B cell (primary cell): ENCODE measurements at regions not wholly inside any gene's neighbourhood (a gene's known extent, or its start where the extent isn't known, plus 50 kb on each side); places are given as distances from the start of the nearest gene placed in this dataset.

Experiments used
- ATAC-seq: fragments of 200-7000 bp; cut with Tn5 transposase; one replicate; pipeline ENCODE4 v1.10.0; 2021; ENCODE audit warnings: low read depth, mild to moderate bottlenecking, moderate number of reproducible peaks, moderate library complexity
- CTCF ChIA-PET: fragments of 350-600 bp; sonication (Branson Sonifier 250); formaldehyde crosslinking; loops from one replicate; lab custom pipeline; 2021; ENCODE audit warnings: antibody characterized with exemption, inconsistent platforms; lab: Charles Lee
- POLR2A ChIA-PET: fragments of 350-600 bp; sonication (Branson Sonifier 250); formaldehyde crosslinking; loops from one replicate; lab custom pipeline; 2021; ENCODE audit warnings: antibody characterized with exemption; lab: Charles Lee
- DNase-seq: peaks from one replicate; pipeline ENCODE4 v3.0.0; 2013
- H2AFZ ChIP-seq: 2 replicates; pipeline ENCODE4 v1.6.1; 2012; ENCODE audit warnings: mild to moderate bottlenecking, low read depth, low read length; ENCODE audit not compliant: insufficient read depth, poor library complexity, severe bottlenecking
- H3K27ac ChIP-seq, 2 donors: 1 replicate in 1 of 2; 2 replicates in 1 of 2; pipeline ENCODE4 v1.5.1; 2012 to 2013; ENCODE audit warnings: low read length in 2 of 2, mild to moderate bottlenecking in 2 of 2, moderate library complexity in 1 of 2
- H3K27me3 ChIP-seq, 4 experiments: fragments of 200-600 bp in 1 of 4; sonication (generic) in 1 of 4; replicated peaks in 1 of 4; 1 replicate in 2 of 4; 2 replicates in 2 of 4; pipeline versions ENCODE4 v1.6.1 to v1.7.0; 2013 to 2016; ENCODE audit warnings: low read length in 3 of 4, mild to moderate bottlenecking in 2 of 4, mixed read lengths in 1 of 4, moderate library complexity in 1 of 4; ENCODE audit not compliant: insufficient read depth in 4 of 4, control insufficient read depth in 3 of 4; ENCODE audit errors: control extremely low read depth in 1 of 4
- H3K36me3 ChIP-seq, 2 experiments: replicated peaks in 1 of 2; 1 replicate in 1 of 2; 2 replicates in 1 of 2; pipeline versions ENCODE4 v1.6.1 to v1.7.1; 2013; ENCODE audit warnings: low read length in 1 of 2; ENCODE audit not compliant: insufficient read depth in 2 of 2, control insufficient read depth in 1 of 2; ENCODE audit errors: control extremely low read depth in 1 of 2, extremely low read depth in 1 of 2
- H3K4me1 ChIP-seq, 2 donors: fragments of 200-600 bp in 1 of 2; sonication (generic) in 1 of 2; 1 replicate in 1 of 2; 2 replicates in 1 of 2; pipeline versions ENCODE4 v1.5.1 to v1.6.1; 2013 to 2017; ENCODE audit warnings: low read length in 2 of 2; ENCODE audit not compliant: control insufficient read depth in 2 of 2, insufficient read depth in 2 of 2
- H3K4me2 ChIP-seq: replicated peaks from 2 replicates; pipeline ENCODE3; 2012; ENCODE audit warnings: mild to moderate bottlenecking, low read depth, low read length; ENCODE audit not compliant: poor library complexity, severe bottlenecking
- H3K4me3 ChIP-seq, 5 experiments: fragments of 200-600 bp in 1 of 5; sonication (generic) in 1 of 5; 1 replicate in 3 of 5; 2 replicates in 2 of 5; pipeline versions ENCODE4 v1.5.1 to v1.7.0; 2011 to 2016; ENCODE audit warnings: low read length in 4 of 5, mild to moderate bottlenecking in 4 of 5, low read depth in 2 of 5, control low read depth in 1 of 5, moderate library complexity in 1 of 5; ENCODE audit not compliant: insufficient read depth in 1 of 5; ENCODE audit errors: control extremely low read depth in 1 of 5, extremely low read depth in 1 of 5
- H3K79me2 ChIP-seq: fragments of 200-600 bp; sonication (generic); one replicate; pipeline ENCODE4 v1.6.0; 2016; ENCODE audit warnings: low read length; ENCODE audit not compliant: control insufficient read depth, insufficient read depth
- H3K9ac ChIP-seq: fragments of 200-600 bp; sonication (generic); 2 replicates; pipeline ENCODE4 v1.6.1; 2017; ENCODE audit warnings: mild to moderate bottlenecking, low read length, moderate library complexity
- H3K9me3 ChIP-seq, 3 donors: one replicate each; pipeline versions ENCODE4 v1.6.1 to v1.7.1; 2013; ENCODE audit warnings: low read length in 2 of 3; ENCODE audit not compliant: control insufficient read depth in 2 of 3, insufficient read depth in 1 of 3; ENCODE audit errors: control extremely low read depth in 1 of 3
- H4K20me1 ChIP-seq: 2 replicates; pipeline ENCODE4 v1.6.0; 2012; ENCODE audit warnings: mild to moderate bottlenecking, low read length; ENCODE audit not compliant: insufficient read depth, control insufficient read depth, poor library complexity, severe bottlenecking
- H3K27ac Mint-ChIP-seq: one replicate; pipeline ENCODE4 v1.8.0; 2021; ENCODE audit warnings: mixed read lengths
- H3K27me3 Mint-ChIP-seq: one replicate; pipeline ENCODE4 v1.8.0; 2021; ENCODE audit warnings: mixed read lengths
- H3K4me1 Mint-ChIP-seq: one replicate; pipeline ENCODE4 v1.8.0; 2021; ENCODE audit warnings: mixed read lengths
- H3K4me3 Mint-ChIP-seq: one replicate; pipeline ENCODE4 v1.8.0; 2021; ENCODE audit warnings: mixed read lengths
- H3K9me3 Mint-ChIP-seq: one replicate; pipeline ENCODE4 v1.8.0; 2022; ENCODE audit warnings: mixed read lengths; ENCODE audit not compliant: insufficient read depth
- EZH2 ChIP-seq: IDR thresholded peaks from 2 replicates; pipeline ENCODE4 v1.6.1; 2012; ENCODE audit warnings: borderline replicate concordance, low read depth, mild to moderate bottlenecking, moderate library complexity, low read length; ENCODE audit not compliant: insufficient read depth, poor library complexity, severe bottlenecking
- WGBS: methylation state at CpG from one replicate; pipeline ENCODE4 v1.1.5; 2013; ENCODE audit warnings: missing lambda C conversion rate; ENCODE audit not compliant: insufficient coverage; 5-methylcytosine and 5-hydroxymethylcytosine counted together
- intact Hi-C: fragments of 100-400 bp; cut with micrococcal nuclease; formaldehyde crosslinking; loops from one replicate; pipeline ENCODE4 v1.10.0; 2022
- TF ChIP-seq, protein P1 (sequence below): fragments of 200-600 bp; IDR thresholded peaks from one replicate; pipeline ENCODE4 v1.8.0; 2022; ENCODE audit warnings: antibody characterized with exemption, mild to moderate bottlenecking

DNA sequence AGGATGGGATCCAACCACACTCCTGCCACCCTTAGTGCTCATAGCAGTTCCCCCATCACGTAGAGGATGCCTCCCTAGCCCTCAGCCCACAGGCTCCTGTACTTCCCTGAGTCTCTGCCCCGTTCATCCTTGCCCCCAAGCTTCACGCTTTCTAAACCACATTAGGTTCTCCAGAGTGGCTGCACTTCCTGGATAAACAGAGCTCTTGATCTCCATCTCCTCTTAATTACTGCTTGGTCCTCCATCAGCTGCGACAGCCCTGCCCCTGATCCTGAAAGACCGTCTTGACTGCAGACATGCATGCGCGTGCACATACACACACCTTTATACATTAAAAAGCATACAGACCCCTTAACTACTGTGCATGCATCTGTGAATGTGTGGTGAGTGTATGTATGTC is 530.0 kb downstream of the BCL11B start:
- DNase-seq: no peak
- H4K20me1 ChIP-seq: no peaks in the 10 kb centered on the region
- peaks cover 0 to 24% (median 5%) of the 10 kb centered on the region in 3 donors for H3K9me3 ChIP-seq
- ChIA-PET POLR2A (no interaction called here), CTCF (no interaction called here)
- H3K4me2 ChIP-seq: no peak overlapping the region
- WGBS: 60% methylated on average over 3 of the region's 7 CpGs
- intact Hi-C loops: no loop called here
- Mint-ChIP-seq H3K4me1 (no peaks in the 10 kb centered on the region), H3K27me3 (no peaks in the 10 kb centered on the region), H3K27ac (no peak overlapping the region), H3K9me3 (peaks cover 6% of the 10 kb centered on the region), H3K4me3 (no peak overlapping the region)
- H3K27me3 ChIP-seq: no peaks in the 10 kb centered on the region
- no peak overlapping the region for H3K4me3 ChIP-seq
- no peak overlapping the region for H2AFZ ChIP-seq
- H3K9ac ChIP-seq: no peak overlapping the region
- no peak for ATAC-seq
- H3K4me1 ChIP-seq: no peaks in the 10 kb centered on the region
- no peaks in the 10 kb centered on the region for H3K79me2 ChIP-seq
- H3K27ac ChIP-seq: no peak overlapping the region
- TF ChIP-seq, protein P1, sequence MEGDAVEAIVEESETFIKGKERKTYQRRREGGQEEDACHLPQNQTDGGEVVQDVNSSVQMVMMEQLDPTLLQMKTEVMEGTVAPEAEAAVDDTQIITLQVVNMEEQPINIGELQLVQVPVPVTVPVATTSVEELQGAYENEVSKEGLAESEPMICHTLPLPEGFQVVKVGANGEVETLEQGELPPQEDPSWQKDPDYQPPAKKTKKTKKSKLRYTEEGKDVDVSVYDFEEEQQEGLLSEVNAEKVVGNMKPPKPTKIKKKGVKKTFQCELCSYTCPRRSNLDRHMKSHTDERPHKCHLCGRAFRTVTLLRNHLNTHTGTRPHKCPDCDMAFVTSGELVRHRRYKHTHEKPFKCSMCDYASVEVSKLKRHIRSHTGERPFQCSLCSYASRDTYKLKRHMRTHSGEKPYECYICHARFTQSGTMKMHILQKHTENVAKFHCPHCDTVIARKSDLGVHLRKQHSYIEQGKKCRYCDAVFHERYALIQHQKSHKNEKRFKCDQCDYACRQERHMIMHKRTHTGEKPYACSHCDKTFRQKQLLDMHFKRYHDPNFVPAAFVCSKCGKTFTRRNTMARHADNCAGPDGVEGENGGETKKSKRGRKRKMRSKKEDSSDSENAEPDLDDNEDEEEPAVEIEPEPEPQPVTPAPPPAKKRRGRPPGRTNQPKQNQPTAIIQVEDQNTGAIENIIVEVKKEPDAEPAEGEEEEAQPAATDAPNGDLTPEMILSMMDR: no peak
- no peak for TF ChIP-seq EZH2
- no peaks in the 10 kb centered on the region for H3K36me3 ChIP-seq

DNA sequence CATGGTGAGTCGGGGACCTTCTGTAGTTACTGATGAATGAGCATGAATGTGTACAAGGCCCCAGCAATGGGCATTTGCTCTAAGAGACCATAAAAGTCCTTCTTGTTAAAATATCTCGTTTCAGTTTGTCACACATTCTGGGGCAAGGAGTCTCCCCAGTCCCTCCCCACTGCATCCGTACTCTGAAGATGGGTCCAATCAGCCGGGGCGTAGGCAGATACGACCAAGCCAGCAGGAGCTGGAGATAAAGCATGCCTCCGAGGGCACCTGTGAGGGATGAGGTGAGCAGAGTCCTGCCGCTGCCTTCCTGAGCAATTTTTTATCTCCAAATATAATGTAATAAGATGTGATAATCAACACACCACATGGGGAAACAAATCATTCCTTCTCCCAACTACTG is 528.5 kb downstream of the BCL11B start:
- POLR2A ChIA-PET: no interaction called here
- ATAC-seq: no peak

More for the DNA sequence above, 528.5 kb downstream of the BCL11B start:
- DNase-seq: no peak
- no peak for TF ChIP-seq EZH2
- TF ChIP-seq, protein P1: no peak
- Histone ChIP-seq H3K4me3 (no peak overlapping the region), H4K20me1 (no peaks in the 10 kb centered on the region), H3K4me1 (no peaks in the 10 kb centered on the region), H3K36me3 (no peaks in the 10 kb centered on the region), H3K4me2 (no peak overlapping the region), H3K9me3 (peaks cover 0 to 24% (median 2%) of the 10 kb centered on the region in 3 donors), H3K27ac (no peak overlapping the region), H2AFZ (no peak overlapping the region), H3K9ac (no peak overlapping the region), H3K27me3 (no peaks in the 10 kb centered on the region), H3K79me2 (no peaks in the 10 kb centered on the region)
- Mint-ChIP-seq H3K9me3 (peaks cover 2% of the 10 kb centered on the region), H3K4me1 (no peaks in the 10 kb centered on the region), H3K27ac (no peak overlapping the region), H3K27me3 (no peaks in the 10 kb centered on the region), H3K4me3 (no peak overlapping the region)
- intact Hi-C loops: no loop called here
- WGBS: no CpG with 5 or more reads among the region's 8 CpGs
- CTCF ChIA-PET: no interaction called here
